Hematopoietic multipotent progenitor cell treated with erythropoietin and hydrocortisone succinate and interleukin-3 and kit ligand, for 6 days (in vitro differentiated cells): ENCODE measurements at regions not wholly inside any gene's neighbourhood (a gene's known extent, or its start where the extent isn't known, plus 50 kb on each side); places are given as distances from the start of the nearest gene placed in this dataset.

ENCODE experiments used
- DNase-seq: peaks from one replicate; pipeline ENCODE4 v3.0.0-alpha.2; 2015

DNA sequence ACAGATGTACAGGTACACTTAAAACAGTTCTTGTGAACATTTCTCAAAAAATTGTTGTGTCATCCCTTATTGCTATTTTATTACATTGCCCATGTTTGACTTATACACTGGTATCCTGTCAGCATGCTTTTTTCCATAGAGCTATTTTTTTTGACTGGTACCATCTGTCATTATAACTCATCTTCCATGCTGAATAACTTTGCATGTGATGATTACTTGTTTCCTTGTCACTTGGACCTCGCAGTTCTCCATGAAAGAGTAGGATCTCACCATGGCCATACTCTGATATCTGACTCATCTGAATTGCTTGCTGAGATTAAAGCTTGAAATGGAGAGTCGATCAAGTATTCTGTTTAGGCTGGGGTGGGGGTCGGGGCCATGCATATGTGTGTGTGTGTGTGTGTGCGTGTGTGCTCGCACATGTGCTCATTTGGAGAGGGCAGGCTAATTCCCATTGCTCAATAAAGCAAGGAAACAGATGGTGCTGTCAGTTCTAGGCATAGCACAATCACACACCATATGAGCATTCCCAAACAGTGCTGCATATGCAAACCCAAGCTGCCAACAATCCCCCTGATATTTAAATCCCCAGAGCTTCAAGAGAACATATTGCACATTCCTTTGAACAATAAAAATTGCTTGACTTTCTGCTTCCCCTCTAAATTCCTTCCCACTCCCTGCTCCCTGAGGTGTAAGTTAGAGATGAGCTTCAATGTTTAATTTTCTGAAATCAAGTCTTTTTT, 62.9 kb downstream of the NHLRC3 start:
- DNase-seq = no peak

DNA sequence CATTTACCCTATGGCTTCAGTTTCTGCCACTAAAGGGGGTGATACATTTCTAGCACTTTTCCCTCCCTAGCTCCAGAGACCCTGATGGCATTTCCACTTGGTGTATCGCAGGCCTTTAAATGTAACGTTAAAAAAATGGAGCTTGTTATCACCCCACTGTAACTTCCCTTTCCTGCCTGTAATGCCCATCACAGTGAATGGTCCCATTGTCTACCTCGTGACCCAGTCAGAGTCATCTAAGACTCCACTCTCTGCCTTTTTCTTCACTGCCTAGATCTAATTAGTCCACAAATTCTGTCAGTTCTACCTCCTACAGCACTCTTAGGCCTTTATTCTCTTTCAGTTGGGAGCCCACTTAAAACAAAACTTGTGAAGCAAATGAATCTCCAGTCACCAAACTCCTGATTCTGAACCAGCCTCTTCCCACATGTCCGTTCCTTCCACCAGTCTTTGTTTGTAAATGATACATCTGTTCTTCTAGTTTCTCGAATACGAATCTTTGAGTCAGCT, 64.8 kb downstream of the NHLRC3 start:
- no peak for DNase-seq

DNA sequence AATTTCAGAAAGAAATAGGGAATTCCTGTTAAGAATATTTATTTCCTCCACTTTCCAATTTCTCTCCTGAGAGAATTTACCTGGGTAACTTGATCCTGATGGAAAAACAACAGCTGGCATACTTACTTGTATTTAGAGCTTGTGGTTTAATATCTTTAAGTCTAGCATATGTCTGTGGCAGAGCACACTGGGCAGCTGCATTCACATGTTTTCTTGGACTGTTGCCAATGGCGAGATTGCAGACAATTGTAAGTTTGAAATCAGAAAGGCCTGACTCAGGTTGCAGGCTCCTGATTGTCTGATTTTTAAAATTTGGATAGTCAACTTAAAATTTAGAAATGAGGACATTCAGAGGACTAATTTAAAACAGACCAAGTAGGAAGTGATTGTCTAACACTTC, 66.9 kb downstream of the NHLRC3 start:
- DNase-seq = peak; percentile 24

DNA sequence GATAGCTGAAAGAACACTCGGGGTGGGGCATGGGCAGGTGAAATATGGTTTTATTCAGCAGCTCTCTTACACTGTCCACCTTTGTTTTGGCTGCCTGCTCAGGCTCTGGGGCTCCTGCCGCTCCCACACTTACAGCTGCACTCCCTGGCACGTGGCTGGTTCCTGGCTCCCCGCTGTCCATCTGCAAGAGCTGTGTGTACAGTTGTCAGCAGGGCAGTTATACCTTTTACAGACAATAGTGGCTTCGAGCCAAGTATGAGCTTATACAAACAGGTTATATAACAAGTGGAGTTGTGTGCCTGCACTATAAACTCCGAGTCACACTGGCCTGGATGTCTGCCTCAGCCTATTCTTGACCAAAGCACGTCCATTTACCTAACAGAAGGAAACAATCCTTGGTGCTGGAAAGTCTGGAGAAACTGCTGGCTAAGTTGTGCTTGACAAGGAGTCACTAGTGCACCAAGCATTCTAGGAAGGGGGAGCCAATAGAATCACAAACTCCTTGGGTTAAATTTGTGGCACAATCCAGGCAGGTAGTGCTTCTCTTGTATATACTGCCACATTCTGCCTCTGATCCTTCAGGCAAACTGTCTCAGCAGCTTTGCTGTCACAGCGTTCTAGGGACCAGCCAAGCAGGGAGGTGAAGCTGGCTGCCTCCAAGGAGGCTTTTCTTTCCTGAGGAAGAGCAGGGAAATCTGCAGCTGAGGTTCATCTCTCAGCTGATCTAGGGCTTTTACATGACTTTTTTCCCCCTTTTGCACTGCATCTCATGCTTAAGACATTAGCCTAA, 68.2 kb downstream of the NHLRC3 start:
- no peak for DNase-seq

DNA sequence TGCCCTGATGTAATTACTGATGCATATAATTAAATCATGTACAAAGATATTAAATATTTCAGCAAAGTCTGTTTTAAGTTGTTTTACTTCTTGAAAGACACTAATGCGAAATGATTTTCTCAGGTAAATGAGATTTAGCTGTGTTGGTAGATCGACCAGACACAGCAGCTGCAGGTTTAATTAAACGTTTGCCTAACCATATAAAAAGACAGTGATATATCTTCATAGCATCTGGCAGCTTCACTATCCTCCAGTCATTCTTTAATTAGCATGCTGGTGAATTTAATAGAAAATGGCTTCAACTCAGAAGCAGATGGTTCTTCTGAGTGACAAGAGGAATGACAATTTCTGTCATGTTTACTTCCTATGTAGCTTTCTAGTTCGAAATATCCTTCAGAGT, 69.3 kb downstream of the NHLRC3 start:
- DNase-seq = no peak

DNA sequence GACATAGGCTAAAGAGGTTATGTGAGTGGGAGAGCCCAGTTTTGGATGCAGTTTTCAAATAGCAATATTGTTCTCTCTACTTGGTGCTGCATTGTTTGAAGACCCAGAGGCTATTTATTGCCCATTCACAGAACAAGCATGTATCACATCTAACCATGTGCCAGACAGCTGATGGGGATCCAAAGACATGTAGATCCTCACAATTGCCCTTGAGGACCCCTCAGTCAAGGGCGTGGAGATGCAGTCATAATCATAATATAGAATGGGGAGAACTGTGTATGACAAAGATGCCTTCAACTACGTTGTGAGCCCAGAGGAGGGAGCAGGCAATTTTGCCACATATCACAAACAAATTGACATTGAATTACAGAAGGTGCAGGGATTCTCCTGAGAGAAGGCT, 70.5 kb downstream of the NHLRC3 start:
- no peak for DNase-seq

DNA sequence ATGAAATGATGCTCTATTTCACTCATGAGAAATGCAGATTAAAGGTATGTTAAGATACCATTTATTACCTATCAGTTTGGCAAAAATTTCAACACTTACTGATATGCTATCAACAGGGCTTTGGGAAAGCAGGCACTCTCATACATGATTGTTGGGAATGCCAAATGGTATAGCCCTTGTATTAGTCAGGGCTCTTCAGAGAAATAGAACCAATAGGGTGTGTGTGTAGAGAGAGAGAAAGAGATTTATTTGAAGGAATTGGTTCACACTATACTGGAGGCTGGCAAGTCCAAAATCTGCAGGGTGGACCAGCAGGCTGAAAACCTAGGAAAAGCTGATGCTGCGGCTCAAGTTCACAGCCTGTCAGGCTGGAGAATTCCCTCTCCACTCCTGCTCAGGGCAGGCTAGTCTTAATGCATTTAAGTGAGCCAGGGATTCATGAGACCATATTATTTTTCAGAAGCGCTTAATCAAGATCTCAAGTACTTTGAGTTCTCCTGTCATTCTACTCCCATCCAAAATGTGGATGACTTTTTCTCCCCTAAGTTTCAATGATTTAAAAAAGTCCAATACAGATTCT, 72.4 kb downstream of the NHLRC3 start:
- no peak for DNase-seq

DNA sequence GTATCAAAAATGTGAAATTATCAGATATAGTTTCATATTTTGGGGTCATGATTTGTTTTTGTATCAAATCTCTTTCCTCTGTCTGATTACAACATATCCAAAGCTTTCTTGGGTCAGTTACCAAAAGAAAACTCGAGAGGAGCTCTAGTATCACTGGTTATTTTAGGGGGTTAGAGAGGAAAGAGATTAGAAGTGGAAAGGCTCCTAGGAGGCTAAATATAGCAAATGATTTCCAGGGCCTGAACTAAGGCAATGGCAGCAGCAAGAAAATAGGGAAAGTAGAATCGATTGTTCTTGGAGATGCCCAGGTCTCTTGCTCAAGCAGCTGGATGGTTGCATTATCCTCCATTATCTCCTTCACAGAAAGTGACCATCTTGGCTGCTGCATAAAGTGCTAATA, 72.9 kb downstream of the NHLRC3 start:
- DNase-seq = no peak

DNA sequence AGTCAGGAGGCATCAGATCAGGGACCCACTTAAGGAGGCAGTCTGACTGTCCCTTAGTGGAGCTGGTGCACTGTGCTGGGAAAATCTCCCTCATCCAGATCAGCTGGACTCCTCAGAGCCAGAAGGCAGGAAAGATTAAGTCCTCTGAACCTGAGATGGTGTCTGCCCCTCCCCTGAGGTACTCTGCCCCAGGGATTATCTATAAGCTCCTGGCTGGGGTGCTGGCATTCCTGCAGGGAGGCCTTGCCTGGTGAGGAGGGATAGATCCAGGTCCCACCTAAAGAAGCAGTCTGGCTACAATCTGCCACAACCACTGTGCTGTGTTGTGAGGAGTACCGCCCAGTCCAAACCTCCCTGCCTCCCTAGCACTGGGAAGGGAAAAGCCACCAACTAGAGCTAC, 81.2 kb downstream of the NHLRC3 start:
- DNase-seq = no peak

DNA sequence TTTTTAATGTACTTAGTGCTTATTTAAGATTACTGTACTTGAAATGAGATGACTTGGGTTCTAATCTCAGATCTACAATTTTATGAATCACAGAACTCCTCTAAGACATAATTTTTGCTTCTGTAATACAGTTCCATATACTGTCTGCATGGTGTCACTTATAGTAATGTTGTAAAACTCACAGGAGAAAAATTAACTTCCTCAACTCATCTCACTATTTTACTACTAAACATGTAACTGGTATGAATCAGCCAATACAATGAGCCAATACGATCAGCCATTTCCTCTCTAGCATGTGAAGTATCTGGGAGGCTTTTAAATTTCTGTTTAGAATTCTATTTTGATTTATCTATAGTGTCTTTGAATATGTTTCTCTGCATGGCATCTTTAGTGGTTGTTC, 85.3 kb downstream of the NHLRC3 start:
- DNase-seq = no peak

DNA sequence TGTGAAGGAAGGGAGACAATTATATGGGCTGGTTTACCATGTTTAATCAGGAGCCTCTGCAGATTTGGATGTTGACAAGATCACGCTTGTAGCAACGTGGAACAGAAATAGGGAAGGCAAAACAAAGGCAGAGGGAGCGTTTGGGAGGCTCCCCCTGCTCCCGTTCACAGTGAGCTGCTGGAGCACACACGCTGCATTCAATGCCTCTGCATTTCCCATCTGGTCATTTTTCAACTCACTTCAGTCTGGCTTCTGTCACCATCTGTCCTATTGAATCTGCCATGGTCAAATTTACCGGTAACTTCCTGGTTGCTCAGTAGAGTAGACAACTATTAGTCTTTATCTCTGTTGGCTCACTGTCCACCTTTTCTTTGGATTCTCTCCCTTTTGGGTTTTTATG, 91.0 kb downstream of the NHLRC3 start:
- no peak for DNase-seq

DNA sequence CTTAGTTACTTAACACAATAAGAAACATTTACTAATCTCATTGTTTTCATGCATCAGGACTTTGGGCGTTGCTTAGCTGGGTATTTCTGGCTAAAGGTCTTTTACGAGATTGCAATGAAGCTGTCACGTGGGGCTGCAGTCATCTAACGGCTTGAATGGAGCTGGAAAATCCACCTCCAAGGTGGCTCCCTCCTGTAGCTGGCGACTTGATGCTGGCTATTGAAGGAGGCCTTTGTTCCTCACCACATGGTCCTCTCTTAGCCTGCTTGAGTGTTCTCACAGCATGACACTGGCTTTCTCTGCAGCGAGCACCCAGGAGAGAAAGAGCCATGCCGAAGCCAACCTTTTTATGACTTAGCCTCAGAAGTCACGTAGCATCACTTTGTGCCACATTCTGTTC, 92.0 kb downstream of the NHLRC3 start:
- DNase-seq = no peak

DNA sequence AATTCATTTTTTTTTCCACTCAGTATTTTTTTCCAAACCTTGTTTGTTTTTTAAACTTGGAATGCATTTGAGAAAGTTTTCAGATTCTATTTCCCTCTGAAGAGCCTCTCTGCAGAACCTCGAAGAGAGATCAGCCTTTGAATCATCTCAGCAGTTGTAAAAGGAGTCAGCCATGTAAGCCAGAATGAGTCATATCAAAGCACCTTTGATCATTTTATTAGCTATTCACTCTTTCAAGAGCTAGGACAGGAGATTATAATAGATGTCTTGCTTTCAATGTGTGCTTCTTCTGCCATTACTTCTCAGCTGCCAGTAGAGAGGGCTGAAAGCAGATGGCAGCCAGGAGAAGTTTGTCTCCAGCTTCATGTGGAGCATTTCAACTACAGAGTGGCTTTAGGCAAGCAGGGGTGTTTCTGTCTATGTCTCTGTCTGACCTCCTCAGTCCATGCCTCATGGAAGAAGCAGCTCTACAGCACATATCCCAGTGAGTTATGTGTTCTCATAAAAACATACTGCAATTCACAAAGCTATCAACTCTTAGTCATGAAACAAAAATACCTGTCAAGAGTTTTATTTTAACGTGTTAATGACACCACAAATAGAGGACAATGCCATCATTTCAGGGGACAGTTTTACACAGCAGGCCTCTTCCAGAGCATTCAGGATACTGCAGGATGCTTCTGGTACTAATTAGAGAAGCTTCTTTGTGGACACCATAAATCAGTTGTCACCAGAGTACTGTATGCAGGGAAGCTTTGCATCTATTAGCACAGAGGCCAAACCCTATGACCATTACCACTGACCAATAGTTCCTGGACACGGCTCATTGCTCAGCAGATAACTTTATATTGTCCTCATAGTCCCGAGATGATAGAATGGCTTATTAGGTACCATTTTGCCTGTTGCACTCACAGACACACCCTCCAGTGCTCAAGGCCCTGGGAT, 94.3 kb downstream of the NHLRC3 start:
- DNase-seq = no peak

DNA sequence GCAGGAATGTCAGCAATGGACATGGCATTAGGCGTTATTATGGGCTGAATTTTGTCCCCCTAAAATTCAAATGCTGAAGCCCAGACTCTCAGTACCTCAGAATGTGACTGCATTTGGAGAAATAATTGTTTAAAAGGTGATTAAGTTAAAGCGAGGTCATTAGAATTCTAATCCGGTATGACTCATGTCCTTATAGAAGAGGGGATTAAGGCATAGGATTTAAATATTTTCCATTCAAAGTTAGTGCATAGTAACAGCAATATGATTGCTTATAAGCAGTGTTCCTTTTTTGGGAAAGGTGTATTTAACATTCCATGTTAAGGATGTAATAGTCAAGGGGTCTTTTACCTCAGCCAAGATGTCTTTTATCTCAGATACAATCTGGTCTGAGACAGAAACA, 95.5 kb downstream of the NHLRC3 start:
- DNase-seq = no peak

DNA sequence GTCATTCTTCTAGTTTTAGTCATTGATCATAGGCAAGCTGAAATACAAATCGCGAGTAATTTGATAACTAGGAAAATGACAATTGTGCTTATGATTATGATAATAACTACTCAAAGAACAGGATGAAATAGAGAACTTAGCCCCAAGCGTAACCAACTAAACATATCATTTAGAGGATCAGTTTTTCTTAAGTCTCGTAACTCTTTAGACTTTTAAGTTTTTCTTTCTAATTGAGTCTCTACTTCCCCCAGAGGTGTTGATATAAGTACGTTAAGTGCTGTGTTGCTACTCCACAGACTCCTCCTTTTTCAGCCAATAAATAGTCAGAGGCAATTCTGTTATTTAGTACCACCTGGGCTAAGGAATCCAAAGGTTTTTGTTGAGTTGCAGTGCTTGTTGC, 96.3 kb downstream of the NHLRC3 start:
- no peak for DNase-seq

DNA sequence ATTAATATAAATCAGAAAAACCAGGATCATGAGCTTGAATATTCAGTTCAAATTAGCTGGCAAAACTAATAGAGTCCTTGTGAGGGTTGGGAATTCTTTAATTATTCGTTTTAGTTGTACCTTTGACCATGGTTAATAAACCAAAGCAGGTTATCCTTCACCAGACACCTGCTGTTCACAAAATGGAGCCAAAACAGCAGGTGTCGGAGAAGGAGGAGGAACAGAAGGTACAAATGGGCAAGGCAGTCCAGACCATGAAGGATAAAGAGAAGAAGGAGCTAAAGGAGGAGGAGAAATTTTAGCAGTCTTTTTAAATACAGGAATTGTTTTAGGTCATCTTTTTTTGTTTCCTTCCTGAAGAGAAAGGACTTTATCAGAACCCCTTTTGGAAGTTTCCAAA, 106.1 kb downstream of the NHLRC3 start:
- no peak for DNase-seq

DNA sequence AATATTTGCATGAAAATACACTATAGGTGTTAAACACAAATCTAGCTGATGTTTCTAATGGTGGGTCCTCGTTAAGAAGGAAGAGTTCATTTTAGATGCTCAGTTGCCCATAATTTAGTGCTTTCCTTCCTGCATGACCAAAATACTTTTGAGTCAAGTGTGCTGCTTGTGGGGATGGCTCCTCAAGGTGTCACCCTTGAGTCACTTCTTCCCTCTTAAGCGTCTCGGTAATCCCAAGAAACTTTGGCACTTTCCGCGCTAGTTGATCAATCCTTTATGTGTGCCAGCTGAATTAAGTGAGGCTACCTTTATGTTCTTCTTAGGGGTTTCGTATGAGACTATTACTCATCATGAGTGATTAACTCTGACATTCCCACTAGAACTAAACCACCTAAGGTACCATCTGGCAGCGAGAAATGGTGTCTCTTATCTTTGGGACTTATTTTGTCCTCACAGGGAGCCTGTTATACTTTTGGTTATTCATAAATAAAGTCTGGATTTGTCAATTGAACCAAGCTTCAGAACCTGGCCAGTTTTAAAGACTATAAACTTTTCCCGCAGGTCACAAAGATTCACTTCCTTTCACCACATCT, 106.8 kb downstream of the NHLRC3 start:
- peak; percentile 67 for DNase-seq

DNA sequence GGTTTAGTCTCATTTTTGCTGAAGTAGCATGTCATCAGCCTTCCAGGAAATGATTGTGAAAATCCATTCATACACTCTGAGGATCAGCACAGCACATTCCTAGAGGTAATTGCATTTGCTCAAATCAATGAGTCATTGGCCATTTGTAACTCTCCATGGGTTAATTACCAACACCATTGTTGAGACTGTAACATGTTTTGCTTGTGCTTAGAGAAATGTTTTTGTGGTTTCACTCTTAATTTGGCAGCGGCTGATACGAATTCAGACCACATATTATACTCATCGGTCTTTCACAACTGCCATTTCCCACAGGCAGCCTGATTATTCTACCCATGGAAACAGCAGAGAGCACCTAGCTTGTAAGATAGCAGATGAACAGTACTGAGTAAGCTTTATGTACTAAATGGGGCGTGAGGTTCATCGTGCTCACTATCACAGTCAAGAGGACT, 110.3 kb downstream of the NHLRC3 start:
- DNase-seq = peak; percentile 6

DNA sequence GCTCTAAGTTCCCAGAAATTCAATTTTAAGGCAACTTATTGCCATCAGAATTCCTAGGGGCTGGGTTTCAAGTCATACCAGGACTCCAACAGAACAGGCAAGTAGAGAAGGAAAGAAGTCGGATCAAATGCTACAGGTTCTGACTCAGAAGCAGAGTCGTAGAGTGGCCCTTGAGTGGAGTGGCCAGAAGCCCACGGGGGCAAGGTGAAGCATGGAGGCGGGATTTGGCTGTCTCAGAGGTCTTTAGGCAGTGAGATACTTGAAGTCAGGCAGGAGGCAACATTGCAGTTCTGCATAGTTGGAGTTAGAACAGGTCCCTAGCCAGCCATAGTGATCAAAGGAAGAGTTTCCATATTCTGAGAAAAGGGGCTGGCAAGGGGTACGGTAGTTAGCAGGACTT, 111.6 kb downstream of the NHLRC3 start:
- DNase-seq = no peak

DNA sequence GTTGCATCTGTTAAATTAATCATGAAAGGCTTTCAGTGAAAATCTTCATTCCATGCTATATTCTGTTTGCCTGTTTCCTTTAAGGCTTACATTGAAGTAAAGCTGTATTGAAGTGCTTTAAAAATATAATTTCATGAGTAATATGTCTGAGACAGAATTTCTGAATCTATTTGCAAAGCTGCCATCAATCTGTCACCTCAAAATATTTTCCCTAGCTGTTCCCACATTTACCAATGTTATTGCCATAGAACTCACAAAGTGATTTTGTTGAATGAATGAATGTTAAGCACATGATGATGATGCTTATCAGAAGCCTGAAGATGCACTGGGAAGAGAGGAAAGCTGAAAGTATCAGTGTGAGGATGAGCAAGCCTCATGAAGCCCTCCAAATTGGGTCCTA, 115.8 kb downstream of the NHLRC3 start:
- DNase-seq = no peak

DNA sequence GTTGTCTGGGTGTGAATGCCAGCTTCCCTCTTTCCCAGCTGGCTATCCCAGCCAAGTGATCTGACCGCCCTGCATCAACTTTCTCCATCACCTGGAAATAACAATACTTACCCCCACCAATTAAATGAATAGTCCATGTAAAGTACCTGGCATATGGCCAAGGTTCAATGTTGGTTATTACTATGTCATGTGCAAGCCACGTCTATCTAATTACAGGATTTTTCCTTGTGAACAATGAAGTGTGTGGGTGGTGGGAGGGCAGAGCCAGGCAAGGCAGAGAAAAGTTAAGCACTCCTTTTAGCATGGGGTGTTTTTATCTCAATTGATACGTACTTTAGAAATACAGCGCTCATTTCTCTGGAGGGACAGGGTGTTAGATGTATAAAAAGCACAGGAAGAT, 121.1 kb downstream of the NHLRC3 start:
- no peak for DNase-seq

DNA sequence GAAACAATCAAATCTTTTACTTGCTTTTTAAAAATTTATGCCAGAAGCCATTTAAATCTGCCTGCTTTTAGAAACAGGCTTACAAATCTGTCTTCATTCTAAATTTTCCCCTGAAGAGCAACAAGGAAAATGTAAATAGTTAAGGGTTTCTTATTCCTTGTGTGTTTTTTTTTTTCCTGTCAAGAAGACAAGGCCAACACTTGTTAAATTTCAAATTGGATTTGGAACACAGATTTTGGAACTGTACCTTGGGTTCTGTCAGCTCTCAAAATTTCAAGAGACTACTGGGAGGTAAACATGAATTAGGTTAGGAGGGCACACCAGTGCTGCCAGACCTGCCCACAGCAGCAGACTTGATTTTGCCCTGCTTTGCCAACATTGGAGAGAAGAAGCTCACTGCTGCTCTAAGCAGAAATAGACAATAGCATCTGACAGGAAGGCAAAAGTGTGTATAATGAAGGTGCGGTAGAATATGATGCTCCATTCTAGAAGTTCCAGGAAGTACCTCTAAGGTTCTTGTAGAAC, 121.7 kb downstream of the NHLRC3 start:
- no peak for DNase-seq
